WERI-Rb-1 (cell line): ENCODE measurements at regions not wholly inside any gene's neighbourhood (a gene's known extent, or its start where the extent isn't known, plus 50 kb on each side); places are given as distances from the start of the nearest gene placed in this dataset.

Source experiments
- DNase-seq: peaks from one replicate; pipeline ENCODE4 v3.0.0-alpha.2; 2020
- H3K27ac ChIP-seq: fragments of 250-450 bp; sonication (Bioruptor Pico); 2 replicates; pipeline ENCODE4 v1.5.1; 2020; ENCODE audit warnings: mild to moderate bottlenecking, moderate library complexity
- H3K27me3 ChIP-seq: fragments of 250-450 bp; sonication (Bioruptor Pico); 2 replicates; pipeline ENCODE4 v1.5.1; 2021; ENCODE audit warnings: mild to moderate bottlenecking, low read depth, moderate library complexity; ENCODE audit not compliant: insufficient read depth, severe bottlenecking
- H3K36me3 ChIP-seq: fragments of 250-450 bp; sonication (Bioruptor Pico); 2 replicates; pipeline ENCODE4 v1.5.1; 2020; ENCODE audit warnings: mild to moderate bottlenecking, moderate library complexity
- H3K4me3 ChIP-seq: 2 replicates; pipeline ENCODE4 v1.5.1; 2011; ENCODE audit warnings: low read depth, mild to moderate bottlenecking, control low read depth, low read length
- H3K9me3 ChIP-seq: fragments of 250-450 bp; sonication (Bioruptor Pico); 2 replicates; pipeline ENCODE4 v1.5.1; 2021; ENCODE audit warnings: mild to moderate bottlenecking, moderate library complexity; ENCODE audit not compliant: severe bottlenecking
- CTCF ChIP-seq: IDR thresholded peaks from 2 replicates; pipeline ENCODE4 v1.5.1; 2011; ENCODE audit warnings: low read depth, mild to moderate bottlenecking, control low read depth, inconsistent platforms, low read length

- H3K27ac ChIP-seq = no peak overlapping the region
- H3K27me3 ChIP-seq = no peaks in the 10 kb centered on the region
- H3K9me3 ChIP-seq = no peaks in the 10 kb centered on the region
- DNase-seq = no peak
- H3K4me3 ChIP-seq = no peak overlapping the region
- H3K36me3 ChIP-seq = no peaks in the 10 kb centered on the region
- TF ChIP-seq CTCF = no peak
Measured at GRCh38 chr18:66222174-66222573, 381.7 kb downstream of the CDH19 start.

- DNase-seq = no peak
- no peak for TF ChIP-seq CTCF
- Histone ChIP-seq H3K27me3 (no peaks in the 10 kb centered on the region), H3K27ac (no peak overlapping the region), H3K36me3 (no peaks in the 10 kb centered on the region), H3K4me3 (no peak overlapping the region), H3K9me3 (no peaks in the 10 kb centered on the region)
Measured at GRCh38 chr18:66219817-66220216, 384.1 kb downstream of the CDH19 start.

- H3K27me3 ChIP-seq = no peaks in the 10 kb centered on the region
- H3K36me3 ChIP-seq = no peaks in the 10 kb centered on the region
- no peak for DNase-seq
- H3K27ac ChIP-seq = no peak overlapping the region
- no peak for TF ChIP-seq CTCF
- H3K4me3 ChIP-seq = no peak overlapping the region
- H3K9me3 ChIP-seq = no peaks in the 10 kb centered on the region
Measured at GRCh38 chr18:66211749-66212148, 392.1 kb downstream of the CDH19 start.

GRCh38 chr18:66210875-66211274 lies 393.0 kb downstream of the CDH19 start:
- Histone ChIP-seq H3K27ac (no peak overlapping the region), H3K4me3 (no peak overlapping the region), H3K36me3 (no peaks in the 10 kb centered on the region), H3K9me3 (no peaks in the 10 kb centered on the region), H3K27me3 (no peaks in the 10 kb centered on the region)
- no peak for DNase-seq
- TF ChIP-seq CTCF = no peak

- Histone ChIP-seq H3K9me3 (no peaks in the 10 kb centered on the region), H3K36me3 (no peaks in the 10 kb centered on the region), H3K27me3 (no peaks in the 10 kb centered on the region), H3K4me3 (no peak overlapping the region), H3K27ac (no peak overlapping the region)
- no peak for TF ChIP-seq CTCF
- DNase-seq = peak; percentile 14
Measured at GRCh38 chr18:66209656-66210055, 394.2 kb downstream of the CDH19 start.

- Histone ChIP-seq H3K4me3 (no peak overlapping the region), H3K27ac (no peak overlapping the region), H3K27me3 (no peaks in the 10 kb centered on the region), H3K36me3 (no peaks in the 10 kb centered on the region), H3K9me3 (no peaks in the 10 kb centered on the region)
- no peak for TF ChIP-seq CTCF
- DNase-seq = no peak
Measured at GRCh38 chr18:66196805-66197204, 407.1 kb downstream of the CDH19 start.
